ENCODE measurements at regions not wholly inside any gene's neighbourhood (a gene's known extent, or its start where the extent isn't known, plus 50 kb on each side); places are given as distances from the start of the nearest gene placed in this dataset.

GRCh38 chr18:78595924-78596573 is 383.6 kb upstream of the SALL3 start:
- no peak for DNase-seq (ENCODE audit: low spot score)

GRCh38 chr18:78596794-78597345 is 382.7 kb upstream of the SALL3 start:
- no peak for DNase-seq (ENCODE audit: low spot score)

GRCh38 chr18:78601349-78601748 is 378.3 kb upstream of the SALL3 start:
- no peak for DNase-seq (ENCODE audit: low spot score)

- no peak for DNase-seq (ENCODE audit: low spot score)
Measured at GRCh38 chr18:78601923-78602322, 377.7 kb upstream of the SALL3 start.

- no peak for DNase-seq (ENCODE audit: low spot score)
Measured at GRCh38 chr18:78602430-78602829, 377.2 kb upstream of the SALL3 start.

GRCh38 chr18:78603102-78603983 is 376.3 kb upstream of the SALL3 start:
- no peak for DNase-seq (ENCODE audit: low spot score)

- DNase-seq (ENCODE audit: low spot score): no peak
Measured at GRCh38 chr18:78605255-78605654, 374.4 kb upstream of the SALL3 start.

GRCh38 chr18:78607221-78607620 is 372.4 kb upstream of the SALL3 start:
- DNase-seq (ENCODE audit: low spot score): no peak

GRCh38 chr18:78607784-78608183 is 371.8 kb upstream of the SALL3 start:
- no peak for DNase-seq (ENCODE audit: low spot score)

GRCh38 chr18:78610179-78610578 is 369.4 kb upstream of the SALL3 start:
- no peak for DNase-seq (ENCODE audit: low spot score)

GRCh38 chr18:78611201-78611800 is 368.3 kb upstream of the SALL3 start:
- no peak for DNase-seq (ENCODE audit: low spot score)

GRCh38 chr18:78611869-78612268 is 367.7 kb upstream of the SALL3 start:
- DNase-seq (ENCODE audit: low spot score): no peak

- DNase-seq (ENCODE audit: low spot score): no peak
Measured at GRCh38 chr18:78612318-78612717, 367.3 kb upstream of the SALL3 start.

- no peak for DNase-seq (ENCODE audit: low spot score)
Measured at GRCh38 chr18:78612801-78613200, 366.8 kb upstream of the SALL3 start.

- no peak for DNase-seq (ENCODE audit: low spot score)
Measured at GRCh38 chr18:78618726-78619125, 360.9 kb upstream of the SALL3 start.

GRCh38 chr18:78619854-78620253 is 359.8 kb upstream of the SALL3 start:
- DNase-seq (ENCODE audit: low spot score): no peak

GRCh38 chr18:78620326-78620725 is 359.3 kb upstream of the SALL3 start:
- no peak for DNase-seq (ENCODE audit: low spot score)

GRCh38 chr18:78621141-78621755 is 358.4 kb upstream of the SALL3 start:
- no peak for DNase-seq (ENCODE audit: low spot score)

- DNase-seq (ENCODE audit: low spot score): no peak
Measured at GRCh38 chr18:78622251-78622906, 357.2 kb upstream of the SALL3 start.

GRCh38 chr18:78622907-78623541 is 356.6 kb upstream of the SALL3 start:
- DNase-seq (ENCODE audit: low spot score): no peak

- no peak for DNase-seq (ENCODE audit: low spot score)
Measured at GRCh38 chr18:78624646-78625279, 354.9 kb upstream of the SALL3 start.
